Endodermal cell (in vitro differentiated cells): ENCODE measurements at regions not wholly inside any gene's neighbourhood (a gene's known extent, or its start where the extent isn't known, plus 50 kb on each side); places are given as distances from the start of the nearest gene placed in this dataset.

Source experiments
- DNase-seq: peaks from one replicate; pipeline ENCODE4 v3.0.0-alpha.2; 2017
- H3K27ac ChIP-seq: 2 replicates; pipeline ENCODE4 v1.5.1; 2013; ENCODE audit warnings: mild to moderate bottlenecking, low read depth, low read length, moderate library complexity
- H3K27me3 ChIP-seq: 2 replicates; pipeline ENCODE4 v1.6.1; 2013; ENCODE audit warnings: mild to moderate bottlenecking, low read length, moderate library complexity; ENCODE audit not compliant: insufficient read depth, control insufficient read depth, poor library complexity, severe bottlenecking
- H3K36me3 ChIP-seq: 2 replicates; pipeline ENCODE4 v1.7.0; 2013; ENCODE audit warnings: mild to moderate bottlenecking, low read length, moderate library complexity; ENCODE audit not compliant: control insufficient read depth, insufficient read depth
- H3K4me1 ChIP-seq: one replicate; pipeline ENCODE4 v1.7.0; 2013; ENCODE audit warnings: low read length; ENCODE audit not compliant: control insufficient read depth, insufficient read depth
- H3K4me3 ChIP-seq: 2 replicates; pipeline ENCODE4 v1.5.1; 2013; ENCODE audit warnings: mild to moderate bottlenecking, low read length, moderate library complexity
- H3K9ac ChIP-seq: 2 replicates; pipeline ENCODE4 v1.6.1; 2013; ENCODE audit warnings: mild to moderate bottlenecking, low read length, moderate library complexity; ENCODE audit not compliant: poor library complexity, severe bottlenecking; ENCODE audit errors: extremely low read depth
- H3K9me3 ChIP-seq: 2 replicates; pipeline ENCODE4 v1.6.1; 2013; ENCODE audit warnings: mild to moderate bottlenecking, low read length, moderate library complexity; ENCODE audit not compliant: control insufficient read depth
- H3K27ac Mint-ChIP-seq: 2 replicates; pipeline ENCODE4 v1.8.0; 2020; ENCODE audit warnings: mixed read lengths
- H3K27me3 Mint-ChIP-seq: 2 replicates; pipeline ENCODE4 v1.8.0; 2021; ENCODE audit warnings: mild to moderate bottlenecking, mixed read lengths; ENCODE audit not compliant: insufficient read depth
- H3K36me3 Mint-ChIP-seq: 2 replicates; pipeline ENCODE4 v1.8.0; 2020; ENCODE audit warnings: low read depth, mixed read lengths
- H3K4me1 Mint-ChIP-seq: 2 replicates; pipeline ENCODE4 v1.8.0; 2020; ENCODE audit warnings: mixed read lengths
- H3K4me3 Mint-ChIP-seq: 2 replicates; pipeline ENCODE4 v1.8.0; 2020; ENCODE audit warnings: mild to moderate bottlenecking, moderate library complexity, mixed read lengths
- H3K9me3 Mint-ChIP-seq: 2 replicates; pipeline ENCODE4 v1.8.0; 2020; ENCODE audit warnings: mild to moderate bottlenecking, mixed read lengths
- CTCF ChIP-seq: fragments of 200-600 bp; sonication (generic); conservative IDR thresholded peaks from 2 replicates; pipeline ENCODE4 v1.5.0; 2021; ENCODE audit warnings: antibody characterized with exemption, mild to moderate bottlenecking
- WGBS, 2 experiments: methylation state at CpG; one replicate each; pipeline versions ENCODE4 v1.1.5 to v1.1.7; 2013; ENCODE audit warnings: missing lambda C conversion rate in 2 of 2, mixed read lengths in 1 of 2; ENCODE audit not compliant: insufficient coverage in 1 of 2, insufficient read length in 1 of 2; 5-methylcytosine and 5-hydroxymethylcytosine counted together

GRCh38 chr22:49240016-49240380, 587.7 kb downstream of the BRD1 start:
- TF ChIP-seq CTCF, result no peak
- Mint-ChIP-seq H3K36me3 (no peaks in the 10 kb centered on the region), H3K27ac (no peak overlapping the region), H3K27me3 (no peaks in the 10 kb centered on the region), H3K9me3 (no peaks in the 10 kb centered on the region), H3K4me3 (no peak overlapping the region), H3K4me1 (peaks cover 11% of the 10 kb centered on the region)
- Histone ChIP-seq H3K4me1 (peaks cover 12% of the 10 kb centered on the region), H3K27ac (no peak overlapping the region), H3K4me3 (no peak overlapping the region), H3K9ac (no peak overlapping the region), H3K27me3 (no peaks in the 10 kb centered on the region), H3K9me3 (no peaks in the 10 kb centered on the region), H3K36me3 (no peaks in the 10 kb centered on the region)
- DNase-seq, result no peak
- 84% methylated on average over 9 of the region's 9 CpGs for WGBS, 2 experiments

GRCh38 chr22:49239264-49240015, 588.2 kb downstream of the BRD1 start:
- no peak for DNase-seq
- Mint-ChIP-seq H3K4me3 (no peak overlapping the region), H3K9me3 (no peaks in the 10 kb centered on the region), H3K27ac (no peak overlapping the region), H3K4me1 (peaks cover 11% of the 10 kb centered on the region), H3K27me3 (no peaks in the 10 kb centered on the region), H3K36me3 (no peaks in the 10 kb centered on the region)
- peaks cover 12% of the 10 kb centered on the region for H3K4me1 ChIP-seq
- 89 to 94% methylated on average over 13 to 18 of the region's 18 CpGs for WGBS, 2 experiments
- H3K4me3 ChIP-seq, result no peak overlapping the region
- H3K9ac ChIP-seq, result no peak overlapping the region
- no peaks in the 10 kb centered on the region for H3K36me3 ChIP-seq
- H3K9me3 ChIP-seq, result no peaks in the 10 kb centered on the region
- no peak for TF ChIP-seq CTCF
- no peak overlapping the region for H3K27ac ChIP-seq
- H3K27me3 ChIP-seq, result no peaks in the 10 kb centered on the region

- no peak overlapping the region for H3K4me3 Mint-ChIP-seq
- H3K4me3 ChIP-seq, result no peak overlapping the region
- WGBS, 2 experiments, result 88 to 91% methylated on average over 21 to 25 of the region's 25 CpGs
- H3K9ac ChIP-seq, result no peak overlapping the region
- H3K27me3 ChIP-seq, result no peaks in the 10 kb centered on the region
- no peak for TF ChIP-seq CTCF
- H3K9me3 ChIP-seq, result no peaks in the 10 kb centered on the region
- H3K27ac ChIP-seq, result no peak overlapping the region
- no peaks in the 10 kb centered on the region for H3K36me3 ChIP-seq
- DNase-seq, result no peak
- H3K27me3 Mint-ChIP-seq, result no peaks in the 10 kb centered on the region
- H3K27ac Mint-ChIP-seq, result no peak overlapping the region
- peaks cover 12% of the 10 kb centered on the region for H3K4me1 ChIP-seq
- H3K4me1 Mint-ChIP-seq, result peaks cover 11% of the 10 kb centered on the region
- no peaks in the 10 kb centered on the region for H3K9me3 Mint-ChIP-seq
- no peaks in the 10 kb centered on the region for H3K36me3 Mint-ChIP-seq
Measured at GRCh38 chr22:49238181-49239141, 589.2 kb downstream of the BRD1 start.
